PC-9 (cell line): ENCODE measurements at regions not wholly inside any gene's neighbourhood (a gene's known extent, or its start where the extent isn't known, plus 50 kb on each side); places are given as distances from the start of the nearest gene placed in this dataset.

Experiments used
- BruUV-seq: library from RNA; stranded (reverse); fragments of 400-500 nt; replicated peaks from 2 replicates; lab custom pipeline; 2021; lab: Mats Ljungman, UMichigan
- CTCF ChIA-PET: fragments of 300-600 bp; sonication (Branson Sonifier 250); formaldehyde crosslinking; loops from one replicate; lab custom pipeline; 2022; ENCODE audit warnings: antibody characterized with exemption; lab: Charles Lee
- POLR2A ChIA-PET: fragments of 300-600 bp; sonication (Branson Sonifier 250); formaldehyde crosslinking; loops from one replicate; lab custom pipeline; 2022; ENCODE audit warnings: antibody characterized with exemption; ENCODE audit not compliant: unreplicated experiment; lab: Charles Lee
- DNase-seq, 2 experiments: peaks; one replicate each; pipeline versions ENCODE4 v3.0.0 to v3.0.0-alpha.2; 2015 to 2022; ENCODE audit warnings: mixed read lengths in 1 of 2
- H2AFZ ChIP-seq: fragments of 200-600 bp; sonication (generic); 2 replicates; pipeline ENCODE4 v1.8.1; 2017; ENCODE audit warnings: antibody characterized with exemption
- H3F3A ChIP-seq: fragments of 200-600 bp; sonication (generic); 2 replicates; pipeline ENCODE4 v1.8.1; 2017; ENCODE audit warnings: antibody characterized with exemption, mild to moderate bottlenecking, low read depth; ENCODE audit not compliant: insufficient read depth
- H3K27ac ChIP-seq: fragments of 200-600 bp; sonication (generic); 2 replicates; pipeline ENCODE4 v1.6.1; 2016; ENCODE audit warnings: mixed run types
- H3K27me3 ChIP-seq: fragments of 200-600 bp; sonication (generic); 2 replicates; pipeline ENCODE4 v1.6.1; 2016; ENCODE audit warnings: low read depth, mixed run types; ENCODE audit not compliant: insufficient read depth
- H3K36me3 ChIP-seq: fragments of 200-600 bp; sonication (generic); 2 replicates; pipeline ENCODE4 v1.6.1; 2016; ENCODE audit warnings: low read depth, mixed run types
- H3K4me1 ChIP-seq: fragments of 200-600 bp; sonication (generic); replicated peaks from 2 replicates; pipeline ENCODE4 v1.6.1; 2016; ENCODE audit warnings: mixed run types; ENCODE audit not compliant: insufficient read depth
- H3K4me2 ChIP-seq: fragments of 200-600 bp; sonication (generic); 2 replicates; pipeline ENCODE4 v1.6.1; 2017; ENCODE audit warnings: mixed run types
- H3K4me3 ChIP-seq: fragments of 200-600 bp; sonication (generic); 2 replicates; pipeline ENCODE4 v1.6.1; 2016; ENCODE audit warnings: mixed run types
- H3K79me2 ChIP-seq: fragments of 200-600 bp; sonication (generic); 2 replicates; pipeline ENCODE4 v1.6.1; 2017; ENCODE audit warnings: low read depth, mixed run types
- H3K9me2 ChIP-seq: fragments of 200-600 bp; sonication (generic); 2 replicates; pipeline ENCODE4 v1.8.1; 2017; ENCODE audit warnings: mild to moderate bottlenecking; ENCODE audit not compliant: insufficient read depth
- H3K9me3 ChIP-seq: fragments of 200-600 bp; sonication (generic); 2 replicates; pipeline ENCODE4 v1.8.1; 2016; ENCODE audit warnings: low read depth; ENCODE audit not compliant: insufficient read depth
- H4K20me1 ChIP-seq: fragments of 200-600 bp; sonication (generic); 2 replicates; pipeline ENCODE4 v1.8.1; 2017; ENCODE audit not compliant: insufficient read depth
- CTCF ChIP-seq: fragments of 200-600 bp; sonication (generic); conservative IDR thresholded peaks from 2 replicates; pipeline ENCODE4 v1.6.1; 2017; ENCODE audit warnings: mixed run types, antibody characterized with exemption, mild to moderate bottlenecking, moderate library complexity
- EZH2 ChIP-seq: fragments of 200-600 bp; sonication (generic); IDR thresholded peaks from 2 replicates; pipeline ENCODE4 v1.8.0; 2017; ENCODE audit warnings: antibody characterized with exemption, low read depth
- intact Hi-C: fragments of 100-400 bp; cut with micrococcal nuclease; formaldehyde crosslinking; loops from one replicate; pipeline ENCODE4 v1.10.0; 2022; ENCODE audit not compliant: unreplicated experiment

DNA sequence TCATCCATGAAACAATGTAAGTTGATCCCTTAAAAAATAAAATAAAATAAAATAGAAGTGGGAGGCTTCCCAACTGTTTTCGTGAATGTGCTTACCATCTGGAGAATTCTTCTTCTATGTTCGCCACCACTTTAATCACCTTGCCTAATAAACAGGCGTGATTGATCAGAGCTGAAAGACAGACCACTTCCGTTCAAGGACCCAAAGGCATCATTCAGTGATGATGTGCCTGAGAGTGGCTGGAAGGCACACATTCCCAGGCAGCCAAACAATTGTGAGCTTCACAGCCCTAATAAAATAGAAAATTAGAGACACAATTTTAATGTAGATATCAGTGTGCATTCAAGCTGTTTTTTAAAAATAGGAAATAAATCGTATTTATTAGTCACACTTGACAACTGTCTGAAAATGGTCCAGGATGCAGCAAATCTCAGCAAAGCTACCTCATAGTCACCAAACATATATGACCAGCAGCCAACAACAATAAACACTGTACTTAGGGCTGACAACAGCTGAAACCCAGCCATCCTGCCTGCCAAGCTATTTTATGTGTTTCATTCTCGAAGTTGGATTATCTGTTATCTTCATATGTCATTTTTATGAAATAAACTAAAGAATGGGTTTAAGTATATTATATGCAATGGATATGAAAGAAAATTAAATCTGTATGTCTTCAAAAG, 163.2 kb upstream of the FAM9B start:
- no peaks in the 10 kb centered on the region for H3K27me3 ChIP-seq
- no peaks in the 10 kb centered on the region for H3K9me2 ChIP-seq
- H3K27ac ChIP-seq: no peak overlapping the region
- no peak overlapping the region for H2AFZ ChIP-seq
- TF ChIP-seq CTCF (no peak), EZH2 (no peak)
- H3F3A ChIP-seq: no peaks in the 10 kb centered on the region
- ChIA-PET CTCF (no interaction called here), POLR2A (no interaction called here)
- BruUV-seq: no TSS peak
- H3K79me2 ChIP-seq: no peaks in the 10 kb centered on the region
- H3K36me3 ChIP-seq: no peaks in the 10 kb centered on the region
- no peaks in the 10 kb centered on the region for H3K4me1 ChIP-seq
- no peak overlapping the region for H3K4me3 ChIP-seq
- H3K9me3 ChIP-seq: no peaks in the 10 kb centered on the region
- intact Hi-C loops: no loop called here
- no peak for DNase-seq
- no peak overlapping the region for H3K4me2 ChIP-seq
- no peaks in the 10 kb centered on the region for H4K20me1 ChIP-seq

DNA sequence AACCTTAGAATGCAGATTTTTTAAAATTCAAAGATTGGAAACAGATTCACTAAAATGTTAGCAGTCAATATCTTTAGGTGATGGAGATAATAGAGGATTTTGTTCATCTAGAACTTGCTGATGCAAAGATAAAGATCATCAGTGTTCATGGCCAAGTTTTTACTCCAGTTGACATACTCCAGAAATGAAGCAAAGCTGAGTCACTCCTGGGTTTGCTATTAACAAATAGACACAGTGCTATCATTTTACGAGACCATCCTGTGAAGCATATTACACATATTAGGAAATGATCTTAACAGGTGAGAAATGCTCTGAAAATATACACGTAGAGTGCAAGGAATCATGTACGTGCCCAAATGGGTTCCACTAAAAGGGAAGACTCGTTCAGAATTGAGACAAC, 170.6 kb upstream of the FAM9B start:
- Histone ChIP-seq H3K36me3 (no peaks in the 10 kb centered on the region), H3K4me2 (no peak overlapping the region), H3K27me3 (no peaks in the 10 kb centered on the region), H3F3A (no peaks in the 10 kb centered on the region), H3K79me2 (no peaks in the 10 kb centered on the region), H2AFZ (no peak overlapping the region), H3K4me3 (no peak overlapping the region), H3K9me2 (no peaks in the 10 kb centered on the region), H3K27ac (no peak overlapping the region), H4K20me1 (no peaks in the 10 kb centered on the region), H3K9me3 (no peaks in the 10 kb centered on the region), H3K4me1 (no peaks in the 10 kb centered on the region)
- intact Hi-C loops: no loop called here
- BruUV-seq: no TSS peak
- ChIA-PET POLR2A (no interaction called here), CTCF (no interaction called here)
- TF ChIP-seq CTCF (no peak), EZH2 (no peak)
- DNase-seq: no peak

DNA sequence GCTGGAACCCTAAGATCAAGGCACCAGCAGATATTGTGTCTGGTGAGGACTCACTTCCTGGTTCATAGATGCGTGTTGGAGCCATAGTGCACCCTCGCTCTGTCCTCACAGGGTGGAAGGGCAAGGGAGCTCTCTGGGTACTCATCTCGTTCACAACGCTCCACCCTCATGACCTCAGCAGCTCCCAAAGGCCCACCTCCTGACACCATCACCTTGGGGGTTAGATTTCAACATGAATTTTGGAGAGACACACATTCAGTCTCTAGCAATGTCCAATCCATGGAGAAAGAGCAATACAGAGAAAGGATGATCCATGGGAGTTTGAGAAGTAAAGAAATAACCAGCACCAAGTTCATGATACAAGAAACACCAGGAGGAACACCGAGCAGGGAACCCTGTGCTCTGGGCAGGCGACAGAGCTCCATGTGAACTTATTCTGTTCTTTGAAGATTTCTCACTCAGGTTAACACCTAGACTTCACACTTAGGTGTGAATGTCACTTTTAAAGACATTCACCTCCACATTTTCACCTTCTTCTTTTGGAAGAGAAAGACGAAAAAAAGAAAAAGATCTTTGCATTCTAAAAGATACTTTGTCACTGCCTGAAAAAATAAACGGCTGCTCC, 171.8 kb upstream of the FAM9B start:
- Histone ChIP-seq H4K20me1 (no peaks in the 10 kb centered on the region), H3K9me2 (no peaks in the 10 kb centered on the region), H3K9me3 (no peaks in the 10 kb centered on the region), H2AFZ (no peak overlapping the region), H3K27ac (no peak overlapping the region), H3F3A (no peaks in the 10 kb centered on the region), H3K4me1 (no peaks in the 10 kb centered on the region), H3K4me2 (no peak overlapping the region), H3K36me3 (no peaks in the 10 kb centered on the region), H3K4me3 (no peak overlapping the region), H3K27me3 (no peaks in the 10 kb centered on the region), H3K79me2 (no peaks in the 10 kb centered on the region)
- BruUV-seq: no TSS peak
- ChIA-PET POLR2A (no interaction called here), CTCF (no interaction called here)
- intact Hi-C loops: no loop called here
- DNase-seq: no peak
- no peak for TF ChIP-seq CTCF
- no peak for TF ChIP-seq EZH2
